ENCODE measurements at regions not wholly inside any gene's neighbourhood (a gene's known extent, or its start where the extent isn't known, plus 50 kb on each side); places are given as distances from the start of the nearest gene placed in this dataset.

GRCh38 chr2:222087998-222088397 is 210.8 kb downstream of the PAX3 start:
- DNase-seq (ENCODE audit: low read depth) = no peak
- ChIA-PET POLR2A (no interaction called here), CTCF (no interaction called here)
- Histone ChIP-seq H3K27me3 (ENCODE audit: control insufficient read depth, insufficient read depth, low read length) (no peaks in the 10 kb centered on the region), H3K36me3 (ENCODE audit: control insufficient read depth, insufficient read depth, low read length) (no peaks in the 10 kb centered on the region), H3K4me3 (ENCODE audit: low read depth, low read length) (no peak overlapping the region)
- TF ChIP-seq, protein P1, sequence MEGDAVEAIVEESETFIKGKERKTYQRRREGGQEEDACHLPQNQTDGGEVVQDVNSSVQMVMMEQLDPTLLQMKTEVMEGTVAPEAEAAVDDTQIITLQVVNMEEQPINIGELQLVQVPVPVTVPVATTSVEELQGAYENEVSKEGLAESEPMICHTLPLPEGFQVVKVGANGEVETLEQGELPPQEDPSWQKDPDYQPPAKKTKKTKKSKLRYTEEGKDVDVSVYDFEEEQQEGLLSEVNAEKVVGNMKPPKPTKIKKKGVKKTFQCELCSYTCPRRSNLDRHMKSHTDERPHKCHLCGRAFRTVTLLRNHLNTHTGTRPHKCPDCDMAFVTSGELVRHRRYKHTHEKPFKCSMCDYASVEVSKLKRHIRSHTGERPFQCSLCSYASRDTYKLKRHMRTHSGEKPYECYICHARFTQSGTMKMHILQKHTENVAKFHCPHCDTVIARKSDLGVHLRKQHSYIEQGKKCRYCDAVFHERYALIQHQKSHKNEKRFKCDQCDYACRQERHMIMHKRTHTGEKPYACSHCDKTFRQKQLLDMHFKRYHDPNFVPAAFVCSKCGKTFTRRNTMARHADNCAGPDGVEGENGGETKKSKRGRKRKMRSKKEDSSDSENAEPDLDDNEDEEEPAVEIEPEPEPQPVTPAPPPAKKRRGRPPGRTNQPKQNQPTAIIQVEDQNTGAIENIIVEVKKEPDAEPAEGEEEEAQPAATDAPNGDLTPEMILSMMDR (IDR thresholded peaks at IDR 0.05; ENCODE audit: insufficient read depth, low read depth, low read length) = no peak

DNA sequence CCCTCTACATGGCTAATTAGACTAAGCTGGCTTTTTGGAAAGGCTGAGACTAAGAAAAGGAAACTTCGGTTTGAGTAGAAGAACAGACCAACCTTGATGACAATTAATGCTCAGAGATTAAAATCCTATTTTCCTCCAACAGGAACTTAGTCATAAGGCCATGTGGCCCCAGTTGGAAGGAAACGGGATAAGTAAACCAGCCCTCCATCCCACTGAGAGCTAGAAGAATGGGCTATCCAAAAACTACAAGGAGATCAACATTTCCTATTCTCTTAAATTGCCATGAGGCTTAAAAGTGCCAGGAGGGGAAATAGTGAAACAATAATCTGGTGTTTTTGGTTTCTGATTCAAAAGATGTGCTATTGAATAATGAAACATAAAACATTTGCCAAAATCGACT is 216.6 kb downstream of the PAX3 start:
- no peak for DNase-seq (ENCODE audit: low read depth)
- no peak overlapping the region for H3K4me3 ChIP-seq (ENCODE audit: low read depth, low read length)
- CTCF ChIA-PET = interaction anchor here (1.0 kb wide), 1 partner anchor 17 kb away, joined by 3 read pairs; no protein-coding TSS in a partner anchor

DNA sequence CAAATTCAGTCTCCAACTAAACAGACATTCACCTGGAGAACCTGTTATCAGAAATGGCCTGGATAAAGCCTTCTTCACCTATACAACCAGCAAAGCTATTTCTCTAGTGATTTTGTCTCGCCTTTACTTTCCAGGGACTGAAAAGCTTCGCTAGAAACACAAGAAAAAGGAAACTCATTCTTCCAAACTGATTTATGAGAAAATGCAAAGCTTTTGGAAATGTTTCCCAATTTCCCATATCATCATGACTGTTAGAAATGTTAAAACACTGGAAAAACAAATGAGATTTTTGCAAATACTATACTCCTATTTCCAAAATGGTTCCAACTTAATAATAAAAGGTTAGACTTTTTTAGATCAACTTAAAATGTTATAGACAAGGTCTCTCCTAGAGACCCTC is 218.7 kb downstream of the PAX3 start:
- Histone ChIP-seq H3K4me3 (ENCODE audit: low read depth, low read length) (no peak overlapping the region), H3K27me3 (ENCODE audit: control insufficient read depth, insufficient read depth, low read length) (no peaks in the 10 kb centered on the region), H3K36me3 (ENCODE audit: control insufficient read depth, insufficient read depth, low read length) (no peaks in the 10 kb centered on the region)
- DNase-seq (ENCODE audit: low read depth) = no peak
- ChIA-PET POLR2A (no interaction called here), CTCF (no interaction called here)
- TF ChIP-seq, protein P1 (IDR thresholded peaks at IDR 0.05; ENCODE audit: insufficient read depth, low read depth, low read length) = no peak

More for the DNA sequence above, 216.6 kb downstream of the PAX3 start:
- Histone ChIP-seq H3K27me3 (ENCODE audit: control insufficient read depth, insufficient read depth, low read length) (no peaks in the 10 kb centered on the region), H3K36me3 (ENCODE audit: control insufficient read depth, insufficient read depth, low read length) (no peaks in the 10 kb centered on the region)
- TF ChIP-seq, protein P1 (IDR thresholded peaks at IDR 0.05; ENCODE audit: insufficient read depth, low read depth, low read length) = no peak
- POLR2A ChIA-PET = no interaction called here

DNA sequence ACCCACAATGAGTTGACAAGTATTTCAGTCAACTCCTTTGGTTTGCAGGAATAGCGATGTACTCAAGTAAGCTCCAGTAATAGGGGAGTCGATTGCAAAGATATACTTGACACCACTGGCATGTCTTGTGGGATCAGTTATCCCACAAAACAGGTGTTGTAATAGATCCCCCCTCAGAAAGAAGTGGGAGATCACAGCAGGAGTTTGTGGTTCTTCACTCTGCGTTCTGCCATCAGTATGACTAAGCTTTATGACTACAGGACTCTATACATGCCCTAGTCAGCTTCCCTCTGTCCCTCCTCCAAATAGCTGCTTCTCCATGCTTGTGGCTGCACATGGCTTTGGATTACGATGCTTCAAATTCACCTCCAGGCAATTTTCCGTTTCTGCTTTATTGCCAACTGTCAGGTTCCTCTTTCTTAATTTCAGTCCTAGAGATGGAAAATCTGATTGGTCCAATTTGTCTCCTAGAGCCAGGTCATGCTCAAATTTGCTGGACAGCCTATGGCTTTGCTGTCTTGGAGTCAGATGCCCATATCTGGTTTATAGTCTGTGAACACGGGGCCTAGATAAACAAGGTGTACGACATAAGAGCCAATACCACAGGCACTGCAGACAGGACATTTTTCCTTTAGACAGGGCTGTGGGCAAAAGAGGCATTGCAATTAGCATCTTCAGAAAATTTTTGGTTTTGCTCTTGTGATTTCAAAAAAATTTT is 221.7 kb downstream of the PAX3 start:
- POLR2A ChIA-PET = no interaction called here
- CTCF ChIA-PET = no interaction called here
- no peaks in the 10 kb centered on the region for H3K36me3 ChIP-seq (ENCODE audit: control insufficient read depth, insufficient read depth, low read length)
- DNase-seq (ENCODE audit: low read depth) = no peak
- H3K27me3 ChIP-seq (ENCODE audit: control insufficient read depth, insufficient read depth, low read length) = no peaks in the 10 kb centered on the region
- H3K4me3 ChIP-seq (ENCODE audit: low read depth, low read length) = no peak overlapping the region
- TF ChIP-seq, protein P1 (IDR thresholded peaks at IDR 0.05; ENCODE audit: insufficient read depth, low read depth, low read length) = no peak

DNA sequence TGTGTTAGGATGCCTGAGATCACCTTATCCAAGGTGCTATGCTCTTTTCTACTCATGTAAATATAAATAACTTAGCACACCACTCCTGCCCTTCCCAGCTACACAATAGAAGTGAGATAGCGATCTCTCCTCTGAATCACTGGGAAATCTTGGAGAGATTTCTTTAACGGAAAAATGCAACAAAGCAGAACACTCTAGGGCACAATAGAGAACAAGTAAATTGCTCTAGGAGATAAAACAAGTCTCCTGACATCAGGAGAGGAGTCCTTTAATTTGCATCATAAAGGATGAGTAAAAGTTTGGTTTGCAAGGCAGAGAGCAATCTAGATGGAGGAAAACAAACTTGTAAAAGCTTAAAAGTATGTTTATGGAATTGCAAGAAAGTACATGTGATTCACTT is 224.1 kb downstream of the PAX3 start:
- CTCF ChIA-PET = interaction anchor here (0.7 kb wide), 1 partner anchor 9 kb away, joined by 3 read pairs; no protein-coding TSS in a partner anchor
- POLR2A ChIA-PET = no interaction called here
- Histone ChIP-seq H3K4me3 (ENCODE audit: low read depth, low read length) (no peak overlapping the region), H3K36me3 (ENCODE audit: control insufficient read depth, insufficient read depth, low read length) (no peaks in the 10 kb centered on the region), H3K27me3 (ENCODE audit: control insufficient read depth, insufficient read depth, low read length) (no peaks in the 10 kb centered on the region)
- TF ChIP-seq, protein P1 (IDR thresholded peaks at IDR 0.05; ENCODE audit: insufficient read depth, low read depth, low read length) = no peak
- no peak for DNase-seq (ENCODE audit: low read depth)

Data from BJ (cell line).